Stimulated activated CD8-positive, alpha-beta memory T cell treated with anti-CD3 and anti-CD28 coated beads, Interleukin-4, amount 100 ng/mL, for 1 hour (primary cell): ENCODE measurements at regions not wholly inside any gene's neighbourhood (a gene's known extent, or its start where the extent isn't known, plus 50 kb on each side); places are given as distances from the start of the nearest gene placed in this dataset.

Source experiments
- DNase-seq, 2 donors: peaks; one replicate each; pipeline ENCODE4 v3.0.0-alpha.2; 2020; ENCODE audit warnings: low read depth in 2 of 2, low spot score in 1 of 2

DNA sequence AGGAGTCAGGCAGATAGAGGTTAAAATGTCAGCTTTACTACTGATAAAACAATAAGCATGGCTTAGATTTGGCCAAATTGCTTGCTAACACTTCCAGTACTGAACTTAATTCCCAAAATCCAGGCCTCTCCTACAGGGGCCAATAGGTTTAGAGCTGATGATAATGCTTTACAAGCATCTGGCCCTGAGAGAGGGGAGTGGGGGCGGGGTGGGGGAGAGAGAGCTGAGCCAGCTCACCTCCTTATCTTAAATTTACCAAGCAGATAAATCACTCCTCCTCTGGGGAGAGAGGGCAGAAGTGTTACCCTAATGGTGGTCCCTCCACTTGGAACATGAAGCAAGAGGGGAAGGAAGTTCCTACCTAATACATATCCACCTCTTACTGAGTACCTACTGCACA, 182.2 kb upstream of the CRY1 start:
- DNase-seq: no peak

- DNase-seq: no peak
Observed at GRCh38 chr12:107277855-107278254, 184.5 kb upstream of the CRY1 start.

DNA sequence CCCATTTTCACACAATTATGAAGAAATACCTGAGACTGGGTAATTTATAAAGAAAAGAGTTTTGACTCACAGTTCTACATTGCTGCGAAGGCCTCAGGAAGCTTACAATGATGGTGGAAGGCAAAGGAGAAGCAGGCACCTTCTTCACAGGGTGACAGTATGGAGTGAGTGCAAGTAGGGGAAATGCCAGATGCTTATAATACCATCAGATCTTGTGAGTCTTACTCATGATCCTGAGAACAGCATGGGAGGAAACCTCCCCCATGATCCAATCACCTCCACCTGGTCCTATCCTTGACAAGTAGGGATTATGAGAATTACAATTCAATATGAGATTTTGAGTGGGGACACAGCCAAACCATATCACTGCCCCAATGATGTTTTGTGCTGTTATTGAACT, 189.3 kb upstream of the CRY1 start:
- no peak for DNase-seq

- no peak for DNase-seq
Observed at GRCh38 chr12:107283652-107284051, 190.3 kb upstream of the CRY1 start.

DNA sequence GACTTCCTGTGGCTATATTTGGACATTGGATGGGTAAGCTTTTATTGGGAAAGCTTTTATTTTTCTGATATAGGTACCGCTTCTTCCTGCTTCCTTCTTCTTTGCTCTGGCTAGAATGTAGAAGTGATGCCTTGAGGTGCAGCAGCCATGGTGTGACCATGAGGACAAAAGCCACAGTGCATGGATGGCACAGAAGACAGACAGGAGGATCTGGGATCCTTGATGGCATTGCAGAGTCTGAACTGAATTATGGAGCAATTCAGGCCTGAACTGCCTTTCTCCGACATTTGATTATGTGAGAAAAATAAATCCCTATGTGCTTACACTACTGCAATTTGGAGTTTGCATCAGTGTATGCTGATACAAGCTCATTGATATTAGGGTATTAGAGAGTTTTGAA, 191.3 kb upstream of the CRY1 start:
- DNase-seq: no peak

- DNase-seq: no peak
Observed at GRCh38 chr12:107287436-107288413, 194.4 kb upstream of the CRY1 start.

DNA sequence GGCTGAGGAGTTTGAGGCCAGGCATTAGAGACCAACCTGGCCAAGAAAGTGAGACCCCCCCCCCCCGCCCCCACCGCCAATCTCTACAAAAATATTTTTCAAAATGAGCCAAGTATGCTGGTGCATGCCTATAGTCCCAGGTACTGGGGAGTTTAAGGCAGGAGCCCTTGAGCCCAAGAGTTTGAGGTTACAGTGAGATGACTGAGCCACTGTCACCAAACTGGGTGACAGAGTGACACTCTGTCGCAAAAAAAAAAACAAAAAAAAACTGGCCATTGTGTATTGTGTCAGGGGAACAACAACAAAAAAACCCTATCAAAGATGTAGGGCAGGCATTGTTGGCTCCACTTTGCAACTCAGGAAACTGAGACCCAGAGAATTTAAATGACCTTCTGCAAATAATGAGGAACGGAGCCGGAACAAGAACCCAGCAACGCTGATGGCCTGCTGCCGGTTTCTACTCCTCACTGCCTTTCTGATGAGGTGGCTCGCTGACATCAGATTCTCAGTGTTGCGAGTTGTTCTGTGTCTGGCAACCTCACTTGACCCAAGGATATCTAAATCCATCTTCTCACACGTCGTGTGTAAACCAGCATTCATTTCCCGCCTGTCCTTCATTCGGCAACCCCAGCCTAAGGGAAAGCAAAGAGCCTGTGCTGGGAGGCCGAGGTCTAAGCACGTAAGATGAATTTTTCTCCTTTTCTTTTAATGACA, 195.2 kb upstream of the CRY1 start:
- DNase-seq: no peak

DNA sequence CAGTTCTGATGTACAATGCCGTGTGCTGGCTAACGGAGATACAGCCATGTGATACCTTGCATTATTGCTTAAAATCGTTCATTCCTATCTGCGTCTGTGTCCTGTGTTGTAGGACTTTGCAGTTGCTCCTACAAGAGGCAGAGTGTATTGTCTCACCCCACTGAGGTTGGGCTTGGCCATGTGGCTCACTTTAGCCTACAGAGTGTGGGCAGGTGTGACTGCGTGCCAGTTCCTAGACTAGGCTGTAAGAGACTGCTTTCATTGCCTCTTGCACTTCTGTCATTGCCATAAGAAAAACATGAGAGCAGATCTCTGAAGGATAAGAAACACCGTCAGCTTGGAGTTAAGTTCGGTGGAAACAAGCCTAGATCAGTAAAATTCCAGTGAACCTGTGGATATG, 197.7 kb upstream of the CRY1 start:
- no peak for DNase-seq

GRCh38 chr12:107296681-107297089, 203.3 kb upstream of the CRY1 start:
- DNase-seq: no peak

DNA sequence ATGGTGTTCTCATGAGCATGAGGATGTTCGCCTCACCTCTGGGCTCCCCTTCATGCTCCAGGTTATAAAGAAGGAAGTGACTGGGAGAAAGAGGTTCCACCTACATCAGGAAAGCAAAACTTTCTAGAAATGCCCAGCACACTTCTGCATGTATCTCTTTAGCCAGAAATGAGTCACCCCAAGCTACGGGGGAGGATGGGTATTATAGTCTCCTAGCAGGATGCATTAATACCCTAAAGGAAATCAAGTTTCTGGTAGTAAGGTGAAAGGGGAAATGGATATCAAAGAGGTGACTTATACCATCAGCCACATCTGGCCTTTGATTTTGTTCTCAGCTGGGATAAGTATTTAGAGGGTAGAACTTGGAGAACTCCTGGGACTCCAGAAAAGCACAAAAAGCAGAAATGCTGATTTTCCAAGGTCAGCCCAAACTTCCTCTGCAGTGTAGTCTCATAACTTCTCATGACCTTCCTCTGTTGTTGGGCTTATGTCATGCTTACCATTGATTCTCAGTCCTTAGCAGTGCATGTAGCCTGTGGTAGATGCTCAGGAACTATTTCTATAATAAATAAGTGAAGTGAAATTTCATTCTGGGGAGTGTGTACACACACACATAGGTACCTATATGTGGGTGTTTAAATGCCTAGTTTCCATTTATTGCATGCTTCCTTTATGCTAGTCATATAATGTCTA, 209.4 kb upstream of the CRY1 start:
- no peak for DNase-seq

DNA sequence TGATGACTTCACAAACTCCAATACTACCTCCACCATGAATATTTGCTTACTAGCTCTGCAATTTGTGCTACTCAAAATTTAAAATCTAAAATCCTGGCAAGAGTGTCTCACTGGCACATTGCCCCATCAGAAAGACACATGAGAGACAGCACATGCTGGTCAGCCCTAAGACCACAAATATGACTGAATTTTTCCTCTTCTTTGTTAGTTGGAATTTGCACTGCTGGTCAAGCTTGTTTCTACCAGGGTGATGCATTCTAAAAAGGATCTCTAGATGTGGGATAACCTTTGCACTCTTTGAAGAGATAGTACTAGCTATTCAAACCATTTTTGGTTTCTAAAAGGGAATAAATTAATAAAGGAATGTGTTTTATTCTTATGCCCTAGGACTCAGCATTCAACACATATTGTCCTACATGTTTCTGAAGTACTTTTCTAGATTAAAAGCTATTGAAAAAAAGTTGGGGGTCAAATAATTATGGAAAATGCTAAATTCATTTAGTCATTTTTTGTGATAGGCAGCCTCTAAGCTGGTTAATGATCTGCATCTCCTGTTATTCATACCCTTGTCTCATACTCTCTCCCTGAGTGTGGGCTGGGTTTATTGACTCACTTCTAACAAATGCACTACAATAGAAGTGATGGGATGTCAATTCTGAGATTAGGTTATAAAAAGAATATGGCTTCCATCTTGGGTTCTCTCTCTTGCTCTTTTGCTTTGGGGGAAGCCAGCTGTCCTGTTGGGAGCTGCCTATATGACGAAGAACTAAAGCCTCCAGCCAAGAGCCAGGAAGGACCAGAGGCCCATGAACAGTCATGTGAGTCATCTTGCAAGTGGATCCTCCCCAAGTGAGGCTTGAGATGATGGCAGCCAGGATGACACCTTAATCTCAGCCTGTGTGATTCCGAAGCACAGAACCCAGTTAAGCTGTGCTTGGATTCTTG, 211.5 kb upstream of the CRY1 start:
- no peak for DNase-seq

- no peak for DNase-seq
Observed at GRCh38 chr12:107306141-107306659, 212.9 kb upstream of the CRY1 start.

GRCh38 chr12:107308310-107308709, 215.0 kb upstream of the CRY1 start:
- DNase-seq: no peak

- DNase-seq: no peak
Observed at GRCh38 chr12:107309020-107309419, 215.7 kb upstream of the CRY1 start.

GRCh38 chr12:107310621-107311020, 217.3 kb upstream of the CRY1 start:
- no peak for DNase-seq

DNA sequence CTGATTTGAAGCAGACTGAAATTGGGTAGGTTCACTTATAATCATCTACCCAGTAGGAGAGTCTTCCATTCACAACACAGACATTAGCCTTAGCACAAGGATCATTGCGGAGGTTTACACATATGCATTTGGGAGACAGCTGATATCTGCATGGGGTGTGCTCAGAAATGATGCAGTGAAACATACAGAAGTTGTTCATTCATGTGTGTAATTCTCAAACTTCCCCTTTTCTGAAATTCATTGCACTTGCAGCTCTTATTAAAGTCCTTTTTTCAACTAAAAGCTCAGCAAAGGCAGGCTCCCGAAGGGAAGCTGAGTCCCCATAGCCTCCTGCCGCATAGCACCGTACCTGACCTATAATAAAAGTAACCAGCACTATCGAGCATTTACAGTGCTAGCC, 218.3 kb upstream of the CRY1 start:
- DNase-seq: no peak

GRCh38 chr12:107317751-107318555, 224.6 kb upstream of the CRY1 start:
- peak; percentile 59 to 63 for DNase-seq

GRCh38 chr12:107318556-107318805, 225.1 kb upstream of the CRY1 start:
- no peak for DNase-seq

- DNase-seq: no peak
Observed at GRCh38 chr12:107318806-107319532, 225.6 kb upstream of the CRY1 start.
